Activated naive CD8-positive, alpha-beta T cell treated with anti-CD3 and anti-CD28 coated beads for 36 hours (primary cell): ENCODE measurements at regions not wholly inside any gene's neighbourhood (a gene's known extent, or its start where the extent isn't known, plus 50 kb on each side); places are given as distances from the start of the nearest gene placed in this dataset.
"Not testable (repeated sequence)": the region's sequence is repeated elsewhere in the genome, so short reads cannot be mapped to it uniquely, and the experiment has no call there.

Experiments used
- DNase-seq: peaks from one replicate; pipeline ENCODE4 v3.0.0; 2021
- H3K27ac Mint-ChIP-seq: one replicate; pipeline ENCODE4 v1.8.0; 2022; ENCODE audit warnings: mild to moderate bottlenecking, moderate library complexity, mixed read lengths
- H3K27me3 Mint-ChIP-seq: one replicate; pipeline ENCODE4 v1.8.0; 2022; ENCODE audit warnings: mild to moderate bottlenecking, mixed read lengths
- H3K36me3 Mint-ChIP-seq: one replicate; pipeline ENCODE4 v1.8.0; 2021; ENCODE audit warnings: mild to moderate bottlenecking, mixed read lengths
- H3K4me1 Mint-ChIP-seq: one replicate; pipeline ENCODE4 v1.8.0; 2021; ENCODE audit warnings: mixed read lengths
- H3K4me3 Mint-ChIP-seq: one replicate; pipeline ENCODE4 v1.8.0; 2022; ENCODE audit warnings: mild to moderate bottlenecking, moderate library complexity, mixed read lengths
- H3K9me3 Mint-ChIP-seq: one replicate; pipeline ENCODE4 v1.8.0; 2022; ENCODE audit warnings: mixed read lengths

DNA sequence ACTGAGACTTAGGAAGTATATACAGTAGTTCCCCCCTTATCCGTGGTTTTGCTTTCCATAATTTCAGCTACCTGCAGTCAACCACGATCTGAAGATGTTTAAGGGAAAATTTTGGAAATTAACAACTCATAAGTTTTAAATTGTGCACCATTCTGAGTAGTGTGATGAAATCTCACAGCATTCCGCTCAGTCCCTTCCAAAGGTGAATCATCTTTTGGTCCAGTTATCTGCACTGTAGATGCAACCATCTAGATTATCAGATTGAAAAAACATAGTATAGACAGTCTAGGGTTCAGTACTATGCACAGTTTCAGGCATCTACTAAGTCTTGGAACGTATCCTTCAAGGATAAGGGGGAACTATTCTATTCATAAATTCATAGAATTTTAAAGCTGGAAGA lies 109.0 kb downstream of the ANXA3 start:
- Mint-ChIP-seq H3K27ac (no peak overlapping the region), H3K9me3 (no peaks in the 10 kb centered on the region), H3K36me3 (peaks cover 2% of the 10 kb centered on the region), H3K4me1 (peaks cover 69% of the 10 kb centered on the region), H3K4me3 (no peak overlapping the region), H3K27me3 (no peaks in the 10 kb centered on the region)
- DNase-seq = no peak

DNA sequence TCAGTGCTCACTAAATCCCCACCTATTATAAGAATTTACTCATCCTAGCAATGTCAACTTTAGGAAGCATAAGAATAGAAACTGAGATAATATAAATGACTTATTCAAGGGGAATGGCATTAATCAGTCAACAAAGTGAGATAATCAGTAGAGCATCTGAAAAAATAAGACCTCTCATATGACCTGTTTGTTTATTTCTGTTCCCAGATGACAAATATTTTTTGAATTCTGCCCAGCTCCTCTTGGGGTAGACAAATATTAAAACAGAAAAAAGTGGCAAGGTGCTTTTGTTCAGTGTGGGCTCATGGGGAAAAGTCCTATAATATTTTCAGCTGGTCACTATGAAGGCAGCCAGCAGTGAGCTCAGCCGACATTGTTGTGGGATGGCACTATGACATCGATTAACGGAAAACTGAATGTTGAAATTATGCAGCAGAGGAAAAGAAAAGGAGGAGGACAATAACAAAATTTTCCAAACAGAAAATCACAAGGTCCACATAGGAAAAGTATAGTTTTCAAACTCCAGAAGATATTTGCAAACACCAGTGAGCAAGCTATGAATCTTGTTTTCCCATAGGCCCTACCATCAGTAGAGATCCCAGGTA lies 109.6 kb downstream of the ANXA3 start:
- Mint-ChIP-seq H3K36me3 (peaks cover 2% of the 10 kb centered on the region), H3K4me1 (peaks cover 65% of the 10 kb centered on the region), H3K4me3 (no peak overlapping the region), H3K27me3 (no peaks in the 10 kb centered on the region), H3K9me3 (no peaks in the 10 kb centered on the region), H3K27ac (no peak overlapping the region)
- DNase-seq = no peak

DNA sequence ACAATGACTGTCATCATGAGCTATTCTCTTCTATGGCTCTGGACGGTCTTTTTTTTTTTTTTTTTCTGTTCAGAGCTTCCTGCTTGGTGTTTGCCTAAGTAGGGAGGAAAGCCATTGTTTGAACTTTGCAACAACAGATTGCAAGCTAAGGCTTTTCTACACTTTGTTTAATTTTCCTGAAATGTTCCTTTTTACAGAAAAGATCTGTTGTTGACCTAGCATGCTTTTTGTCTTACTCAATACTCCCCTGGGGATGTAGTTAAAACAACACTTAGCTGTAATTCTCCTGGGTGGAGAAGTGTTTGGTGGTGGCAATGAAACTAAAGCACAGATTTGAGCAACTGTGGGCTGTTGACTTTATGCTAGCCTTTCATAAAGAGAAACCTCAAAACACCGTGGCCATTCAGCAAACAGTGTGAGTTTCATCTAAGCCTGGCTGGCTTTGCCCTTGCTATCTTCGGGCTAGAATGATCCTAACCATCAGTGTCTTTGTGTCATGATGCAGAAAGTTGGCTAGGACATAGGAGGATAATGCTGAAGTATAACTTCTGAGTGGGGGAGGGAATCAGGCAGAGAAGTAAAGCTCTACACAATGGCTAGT lies 110.5 kb downstream of the ANXA3 start:
- DNase-seq = no peak
- H3K36me3 Mint-ChIP-seq = peaks cover 2% of the 10 kb centered on the region
- H3K27me3 Mint-ChIP-seq = no peaks in the 10 kb centered on the region
- no peak overlapping the region for H3K4me3 Mint-ChIP-seq
- no peaks in the 10 kb centered on the region for H3K9me3 Mint-ChIP-seq
- H3K27ac Mint-ChIP-seq = no peak overlapping the region
- peaks cover 63% of the 10 kb centered on the region for H3K4me1 Mint-ChIP-seq

DNA sequence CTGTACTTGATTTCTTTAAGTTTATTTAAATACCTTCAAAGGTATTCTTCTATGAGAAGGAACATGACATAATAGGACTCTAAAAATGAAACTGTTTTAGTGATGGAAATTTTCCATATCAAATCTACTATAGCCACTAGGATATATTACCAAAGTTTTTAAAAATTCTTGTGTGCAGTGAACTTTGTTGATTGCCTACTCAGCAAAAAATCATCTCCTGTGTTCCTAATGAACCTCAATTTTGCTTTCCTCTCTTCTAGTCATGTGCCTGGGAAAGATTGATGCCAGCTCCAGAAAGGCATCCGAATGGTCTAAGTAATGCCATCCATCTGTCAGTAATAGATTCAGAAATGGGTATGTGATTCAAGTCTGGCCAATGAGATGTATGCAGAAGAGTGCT lies 111.1 kb downstream of the ANXA3 start:
- DNase-seq = no peak
- Mint-ChIP-seq H3K27ac (no peak overlapping the region), H3K36me3 (peaks cover 2% of the 10 kb centered on the region), H3K9me3 (no peaks in the 10 kb centered on the region), H3K4me3 (no peak overlapping the region), H3K4me1 (peaks cover 60% of the 10 kb centered on the region), H3K27me3 (no peaks in the 10 kb centered on the region)

DNA sequence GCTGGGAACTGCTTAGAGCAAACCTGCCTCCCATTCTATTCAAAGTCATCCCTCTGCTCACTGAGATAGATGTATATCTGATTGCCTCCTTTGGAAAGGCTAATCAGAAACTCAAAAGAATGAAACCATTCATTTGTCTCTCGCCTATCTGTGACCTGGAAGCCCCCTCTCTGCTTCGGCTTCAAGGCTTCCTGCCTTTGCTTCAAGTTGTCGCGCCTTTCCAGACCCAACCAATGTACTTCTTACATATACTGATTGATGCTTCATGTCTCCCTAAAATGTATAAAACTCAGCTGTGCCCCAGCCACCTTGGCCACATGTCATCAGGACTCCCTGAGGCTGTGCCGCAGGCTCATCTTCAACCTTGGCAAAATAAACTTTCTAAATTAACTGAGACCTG lies 111.9 kb upstream of the BMP2K start:
- H3K4me1 Mint-ChIP-seq = peaks cover 51% of the 10 kb centered on the region
- H3K4me3 Mint-ChIP-seq, H3K27ac Mint-ChIP-seq, H3K9me3 Mint-ChIP-seq, DNase-seq, H3K27me3 Mint-ChIP-seq, H3K36me3 Mint-ChIP-seq: not testable (repeated sequence)

DNA sequence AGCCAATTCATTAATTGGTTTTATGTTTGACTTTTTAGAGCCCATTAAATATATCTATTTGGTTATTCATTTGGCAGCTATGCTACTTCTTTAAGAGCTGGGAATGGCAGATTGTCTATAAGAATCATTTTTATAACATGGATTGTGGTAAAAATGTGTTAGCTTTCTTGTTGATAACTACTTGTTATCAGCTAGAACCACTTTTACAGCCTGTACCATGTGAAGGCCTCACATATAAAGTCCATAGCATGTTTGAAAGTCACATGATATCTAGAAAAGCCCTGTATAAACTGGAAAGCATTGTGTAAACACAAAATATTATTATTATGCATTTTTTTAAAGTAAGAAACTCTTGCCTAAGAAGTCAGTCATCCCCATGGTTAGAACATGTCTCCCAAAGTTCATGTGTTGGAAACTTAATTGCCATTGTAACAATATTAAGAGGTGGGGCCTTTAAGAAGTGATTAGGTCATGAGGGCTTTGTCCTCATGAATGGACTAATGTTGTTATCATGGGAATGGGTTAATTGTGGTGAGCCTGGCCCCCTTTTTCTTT lies 110.9 kb upstream of the BMP2K start:
- H3K4me1 Mint-ChIP-seq = peaks cover 48% of the 10 kb centered on the region
- H3K27me3 Mint-ChIP-seq = no peaks in the 10 kb centered on the region
- H3K4me3 Mint-ChIP-seq = no peak overlapping the region
- DNase-seq = no peak
- H3K36me3 Mint-ChIP-seq = no peaks in the 10 kb centered on the region
- no peaks in the 10 kb centered on the region for H3K9me3 Mint-ChIP-seq
- no peak overlapping the region for H3K27ac Mint-ChIP-seq

DNA sequence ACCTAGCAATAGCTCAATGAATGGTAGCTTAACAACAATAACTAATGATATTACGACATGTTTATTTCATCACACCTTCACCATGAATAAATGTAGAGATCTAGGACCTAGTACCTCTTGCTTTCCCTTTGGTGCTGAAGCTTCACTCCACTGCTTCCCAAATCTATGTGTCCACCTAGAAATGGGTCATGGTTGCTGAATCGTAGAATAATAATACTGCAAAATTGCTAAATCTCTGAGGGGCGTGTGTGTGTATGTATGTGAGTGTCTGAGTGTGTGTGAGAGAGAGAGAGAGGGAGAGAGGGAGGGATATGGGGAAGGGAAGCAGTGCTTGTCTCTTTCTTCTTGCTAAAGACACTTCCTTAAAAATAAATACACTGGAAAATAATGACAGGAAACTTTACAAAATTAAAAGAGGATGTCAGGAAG lies 109.3 kb upstream of the BMP2K start:
- Mint-ChIP-seq H3K27me3 (no peaks in the 10 kb centered on the region), H3K4me1 (peaks cover 37% of the 10 kb centered on the region), H3K9me3 (no peaks in the 10 kb centered on the region), H3K4me3 (no peak overlapping the region), H3K36me3 (no peaks in the 10 kb centered on the region), H3K27ac (no peak overlapping the region)
- DNase-seq = no peak

DNA sequence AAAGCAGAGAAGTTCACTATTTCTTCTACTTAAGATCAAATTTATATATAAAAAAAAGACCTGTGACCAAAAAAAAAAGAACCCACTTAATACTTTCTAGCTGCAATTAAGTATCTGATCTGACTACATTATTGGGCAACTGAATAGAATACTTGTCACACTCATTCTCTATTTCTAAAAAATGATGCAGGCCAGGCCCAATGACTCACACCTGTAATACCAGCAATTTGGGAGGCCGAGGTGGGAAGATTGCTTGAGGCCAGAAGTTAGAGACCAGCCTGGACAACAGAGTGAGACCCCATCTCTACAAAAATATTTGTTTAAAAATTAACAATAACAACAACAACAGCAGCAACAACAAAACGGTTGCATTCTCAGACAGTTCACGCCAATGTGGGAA lies 108.8 kb upstream of the BMP2K start:
- no peaks in the 10 kb centered on the region for H3K36me3 Mint-ChIP-seq

DNA sequence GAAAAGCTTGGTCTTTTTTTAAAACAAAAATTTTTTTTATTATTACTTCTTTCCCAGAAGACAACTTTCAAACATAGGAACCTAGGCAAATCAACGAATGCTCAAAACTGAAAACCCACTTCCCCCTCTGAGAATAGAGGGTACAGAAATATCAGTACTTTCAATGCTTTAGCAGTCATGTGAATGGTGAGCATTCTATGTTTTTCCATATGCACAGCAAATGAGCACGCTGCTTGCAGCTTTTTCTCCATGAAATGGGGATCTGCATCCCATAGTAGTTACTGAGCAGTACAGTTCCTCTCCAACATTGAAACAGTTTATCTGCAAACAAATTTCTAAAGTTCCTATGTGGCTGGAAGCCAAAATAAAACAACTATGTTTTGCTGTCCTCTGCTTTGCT lies 108.4 kb upstream of the BMP2K start:
- H3K36me3 Mint-ChIP-seq = no peaks in the 10 kb centered on the region
- H3K9me3 Mint-ChIP-seq = no peaks in the 10 kb centered on the region
- no peak overlapping the region for H3K27ac Mint-ChIP-seq
- H3K27me3 Mint-ChIP-seq = no peaks in the 10 kb centered on the region
- H3K4me3 Mint-ChIP-seq = no peak overlapping the region
- peaks cover 29% of the 10 kb centered on the region for H3K4me1 Mint-ChIP-seq
- DNase-seq = no peak

More for the DNA sequence above, 108.8 kb upstream of the BMP2K start:
- H3K27ac Mint-ChIP-seq = peak overlapping the region; percentile 17
- no peaks in the 10 kb centered on the region for H3K27me3 Mint-ChIP-seq
- no peak overlapping the region for H3K4me3 Mint-ChIP-seq
- DNase-seq = no peak
- peaks cover 32% of the 10 kb centered on the region for H3K4me1 Mint-ChIP-seq
- H3K9me3 Mint-ChIP-seq = no peaks in the 10 kb centered on the region

DNA sequence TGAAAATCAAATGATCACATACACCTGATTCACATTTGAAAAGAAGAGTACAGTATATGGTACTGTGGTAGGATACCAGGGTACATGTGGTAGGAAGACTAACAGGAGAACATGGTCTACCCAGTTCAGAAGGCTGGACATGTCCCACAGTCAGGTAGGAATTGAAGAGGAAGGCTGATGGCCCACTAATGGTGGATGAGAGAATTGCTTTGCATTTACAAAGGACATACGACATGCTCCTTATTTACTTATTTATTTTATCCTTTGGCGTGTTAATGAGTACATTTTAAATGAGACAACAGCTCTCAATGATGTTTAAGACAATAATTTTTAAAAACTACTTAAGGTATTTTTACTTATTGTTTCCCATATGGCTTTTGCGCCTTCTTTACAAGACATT lies 106.7 kb upstream of the BMP2K start:
- Mint-ChIP-seq H3K36me3 (no peaks in the 10 kb centered on the region), H3K4me1 (peaks cover 18% of the 10 kb centered on the region), H3K27ac (no peak overlapping the region), H3K27me3 (no peaks in the 10 kb centered on the region), H3K9me3 (no peaks in the 10 kb centered on the region), H3K4me3 (no peak overlapping the region)
- DNase-seq = no peak

DNA sequence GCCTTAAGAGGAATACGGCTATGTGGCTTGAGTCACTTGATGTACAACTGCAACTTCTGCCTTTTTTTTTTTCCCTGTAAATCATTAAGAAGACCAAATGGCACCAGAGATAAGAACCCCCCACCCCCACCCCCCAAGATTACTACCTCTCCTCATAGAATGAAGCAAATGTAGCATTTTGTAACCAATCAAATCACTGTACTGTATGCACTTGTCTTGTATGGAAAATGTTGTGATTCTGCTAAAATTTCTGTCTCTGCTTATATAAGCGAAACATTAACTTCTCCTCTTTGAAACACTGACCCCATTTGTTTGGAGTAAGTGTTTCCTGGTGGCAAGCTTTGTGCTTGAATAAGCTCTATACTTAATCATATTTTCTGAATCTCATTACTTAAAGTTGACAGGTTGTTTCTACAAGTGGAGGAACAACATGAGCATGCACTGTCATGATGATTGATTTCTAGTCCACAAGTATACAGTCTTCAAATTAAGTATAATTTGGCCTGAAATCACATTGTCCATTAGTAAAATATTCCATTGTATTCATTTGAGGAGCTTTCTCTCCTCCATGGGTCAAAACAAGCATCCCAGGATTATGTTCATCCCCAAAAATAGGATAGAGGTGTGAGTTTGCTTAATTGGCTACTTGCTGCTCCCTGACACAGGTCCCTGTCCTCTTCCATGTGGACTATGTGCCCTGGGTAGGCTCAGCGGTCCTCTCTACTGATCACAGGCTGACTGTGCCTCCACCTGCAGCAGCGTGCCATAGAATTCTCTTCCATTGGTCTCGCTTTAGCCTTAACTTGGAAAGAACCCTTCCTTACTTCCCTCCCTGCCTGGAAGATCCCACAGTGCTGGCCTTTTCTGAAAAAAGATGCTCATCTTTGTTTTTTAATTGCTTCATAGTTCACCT lies 104.0 kb upstream of the BMP2K start:
- Mint-ChIP-seq H3K27me3 (no peaks in the 10 kb centered on the region), H3K9me3 (no peaks in the 10 kb centered on the region), H3K4me3 (no peak overlapping the region), H3K4me1 (peaks cover 10% of the 10 kb centered on the region), H3K36me3 (no peaks in the 10 kb centered on the region), H3K27ac (no peak overlapping the region)
- DNase-seq = no peak

DNA sequence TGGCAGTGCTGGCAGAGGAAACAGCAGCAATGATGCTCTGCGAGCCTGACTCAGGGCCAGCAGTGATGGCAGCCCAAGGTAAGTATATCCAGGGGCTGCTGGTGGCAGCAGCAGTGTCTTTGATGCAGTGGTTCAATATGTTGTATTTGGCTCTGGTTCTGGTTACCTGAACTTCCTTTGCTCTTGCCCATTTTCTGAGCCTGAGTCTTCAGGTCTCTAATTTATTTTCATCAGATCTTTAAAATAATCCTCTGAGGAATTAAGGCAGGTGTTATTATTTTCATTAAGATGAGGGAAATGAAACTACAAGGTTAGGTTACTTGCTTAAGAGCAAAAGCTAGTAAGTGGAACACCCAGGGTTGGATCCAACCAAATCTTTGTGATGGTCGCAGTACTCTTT lies 102.8 kb upstream of the BMP2K start:
- no peaks in the 10 kb centered on the region for H3K27me3 Mint-ChIP-seq
- peaks cover 2% of the 10 kb centered on the region for H3K4me1 Mint-ChIP-seq
- no peak overlapping the region for H3K27ac Mint-ChIP-seq
- DNase-seq = no peak
- no peaks in the 10 kb centered on the region for H3K9me3 Mint-ChIP-seq
- H3K4me3 Mint-ChIP-seq = no peak overlapping the region
- H3K36me3 Mint-ChIP-seq = no peaks in the 10 kb centered on the region

DNA sequence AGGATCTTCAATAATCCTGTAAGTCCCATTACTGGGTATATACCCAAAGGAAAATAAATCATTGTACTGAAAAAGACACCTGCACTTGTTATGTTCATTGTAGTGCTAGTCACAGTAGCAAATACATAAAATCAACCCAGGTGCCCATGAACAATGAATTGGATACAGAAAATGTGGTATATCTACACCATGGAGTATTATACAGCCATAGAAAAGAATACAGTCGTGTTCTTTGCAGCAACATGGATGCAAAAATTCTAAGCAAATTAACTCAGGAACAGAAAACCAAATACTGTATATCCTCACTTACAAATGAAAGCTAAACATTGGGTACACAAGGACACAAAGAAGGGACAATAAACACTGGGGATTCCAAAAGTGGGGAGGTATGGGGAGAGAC lies 100.8 kb upstream of the BMP2K start:
- DNase-seq = no peak
- Mint-ChIP-seq H3K27ac (no peak overlapping the region), H3K27me3 (no peaks in the 10 kb centered on the region), H3K4me3 (no peak overlapping the region), H3K9me3 (no peaks in the 10 kb centered on the region), H3K36me3 (no peaks in the 10 kb centered on the region), H3K4me1 (no peaks in the 10 kb centered on the region)

DNA sequence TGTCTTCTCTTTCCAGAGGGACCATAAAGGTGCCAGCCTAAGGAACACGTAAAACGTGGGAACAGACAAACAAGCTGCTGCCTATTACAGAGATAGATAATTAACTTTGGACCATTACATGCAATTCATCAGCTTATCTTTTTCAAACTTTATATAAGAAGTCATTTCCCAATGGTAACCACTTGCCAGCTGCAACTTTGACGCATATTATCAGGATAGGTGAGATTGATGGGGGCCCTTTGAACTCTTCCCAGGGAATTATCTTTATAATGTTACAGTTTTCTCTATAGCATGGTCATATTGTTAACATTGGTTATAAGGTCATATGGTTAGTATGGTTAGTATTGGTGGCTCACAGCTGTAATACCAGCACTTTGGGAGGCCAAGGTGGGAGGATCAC lies 94.1 kb upstream of the BMP2K start:
- H3K27me3 Mint-ChIP-seq = no peaks in the 10 kb centered on the region
- no peak overlapping the region for H3K4me3 Mint-ChIP-seq
- H3K27ac Mint-ChIP-seq = no peak overlapping the region
- no peaks in the 10 kb centered on the region for H3K4me1 Mint-ChIP-seq
- H3K36me3 Mint-ChIP-seq = no peaks in the 10 kb centered on the region
- DNase-seq = no peak
- H3K9me3 Mint-ChIP-seq = no peaks in the 10 kb centered on the region

DNA sequence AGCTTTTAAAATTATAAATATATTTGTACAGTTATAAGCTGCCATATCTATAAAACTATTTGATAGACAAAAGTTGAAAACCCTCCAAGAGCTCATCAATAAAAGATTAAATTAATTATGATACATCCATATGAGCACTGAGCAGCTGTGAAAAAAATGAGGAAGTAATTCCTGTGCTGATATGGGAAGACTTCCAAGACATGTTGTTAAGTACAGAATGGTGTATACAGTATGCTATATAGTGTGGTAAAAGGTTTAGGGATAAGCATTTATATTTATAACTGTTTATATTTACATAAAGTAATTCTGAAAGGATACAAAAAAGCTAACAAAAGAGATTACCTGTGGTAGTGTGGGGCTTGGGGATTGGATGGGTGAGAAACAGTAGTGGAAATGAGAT lies 92.8 kb upstream of the BMP2K start:
- no peaks in the 10 kb centered on the region for H3K4me1 Mint-ChIP-seq
- no peak for DNase-seq
- H3K36me3 Mint-ChIP-seq = no peaks in the 10 kb centered on the region
- no peaks in the 10 kb centered on the region for H3K27me3 Mint-ChIP-seq
- H3K4me3 Mint-ChIP-seq = no peak overlapping the region
- H3K27ac Mint-ChIP-seq = no peak overlapping the region
- H3K9me3 Mint-ChIP-seq = no peaks in the 10 kb centered on the region
